Psoas muscle (tissue), 7 donors: ENCODE measurements at regions not wholly inside any gene's neighbourhood (a gene's known extent, or its start where the extent isn't known, plus 50 kb on each side); places are given as distances from the start of the nearest gene placed in this dataset.

ENCODE experiments used
- ATAC-seq, 4 donors: fragments of 200-7000 bp; cut with Tn5 transposase; one replicate each; pipeline ENCODE4 v1.9.1; 2020; ENCODE audit warnings: moderate library complexity in 3 of 4, mild to moderate bottlenecking in 2 of 4
- DNase-seq, 2 donors: peaks; one replicate each; pipeline ENCODE4 v3.0.0-alpha.2; 2020
- H3K27ac ChIP-seq: fragments of 200-600 bp; one replicate; pipeline ENCODE4 v1.8.0; 2022
- H3K27me3 ChIP-seq, 3 donors: fragments of 200-600 bp in 1 of 3; one replicate each; pipeline versions ENCODE4 v1.6.1 to v1.8.0; 2013 to 2022; ENCODE audit warnings: low read length in 2 of 3, mild to moderate bottlenecking in 2 of 3, moderate library complexity in 1 of 3; ENCODE audit not compliant: insufficient read depth in 3 of 3
- H3K36me3 ChIP-seq, 2 donors: fragments of 200-600 bp in 1 of 2; one replicate each; pipeline versions ENCODE4 v1.6.1 to v1.8.0; 2013 to 2022; ENCODE audit warnings: low read depth in 1 of 2, mild to moderate bottlenecking in 1 of 2, moderate library complexity in 1 of 2; ENCODE audit not compliant: insufficient read depth in 1 of 2
- H3K4me1 ChIP-seq: fragments of 200-600 bp; one replicate; pipeline ENCODE4 v1.8.0; 2022
- H3K4me3 ChIP-seq: fragments of 200-600 bp; one replicate; pipeline ENCODE4 v1.8.0; 2022; ENCODE audit warnings: mild to moderate bottlenecking
- H3K9me3 ChIP-seq: fragments of 200-600 bp; one replicate; pipeline ENCODE4 v1.8.0; 2022
- WGBS, 3 donors: extraction: QIAGEN DNeasy Blood & Tissue Kit; methylation state at CpG; one replicate each; pipeline versions ENCODE4 v1.1.6 to v1.1.7; 2013; 5-methylcytosine and 5-hydroxymethylcytosine counted together
- intact Hi-C, 2 donors: fragments of 100-400 bp; cut with DNase I; formaldehyde crosslinking; loops; one replicate each; pipeline versions ENCODE4 v1.11.0 to v1.14.2; 2022
- TF ChIP-seq, protein P1 (sequence below): fragments of 200-600 bp; IDR thresholded peaks from one replicate; pipeline ENCODE4 v1.8.0; 2022; ENCODE audit warnings: antibody characterized with exemption
- donor health status: healthy with polysubstance abuse.
- donor health status: DM: no; HTN: no; CAD: no; lungs with moderate emphysema.
- donor health status: Bipolar disorder and iron deficiency.
- donor health status: healthy.
- donor health status: DM: yes; HTN: yes; CAD: no.
- donor health status: DM: no; HTN: no; CAD: no.
- donor health status: DM: yes; HTN: yes; CAD: no.

- no peak overlapping the region for H3K27ac ChIP-seq
- no peaks in the 10 kb centered on the region for H3K36me3 ChIP-seq
- H3K4me1 ChIP-seq, result no peaks in the 10 kb centered on the region
- no peaks in the 10 kb centered on the region for H3K27me3 ChIP-seq
- TF ChIP-seq, protein P1, sequence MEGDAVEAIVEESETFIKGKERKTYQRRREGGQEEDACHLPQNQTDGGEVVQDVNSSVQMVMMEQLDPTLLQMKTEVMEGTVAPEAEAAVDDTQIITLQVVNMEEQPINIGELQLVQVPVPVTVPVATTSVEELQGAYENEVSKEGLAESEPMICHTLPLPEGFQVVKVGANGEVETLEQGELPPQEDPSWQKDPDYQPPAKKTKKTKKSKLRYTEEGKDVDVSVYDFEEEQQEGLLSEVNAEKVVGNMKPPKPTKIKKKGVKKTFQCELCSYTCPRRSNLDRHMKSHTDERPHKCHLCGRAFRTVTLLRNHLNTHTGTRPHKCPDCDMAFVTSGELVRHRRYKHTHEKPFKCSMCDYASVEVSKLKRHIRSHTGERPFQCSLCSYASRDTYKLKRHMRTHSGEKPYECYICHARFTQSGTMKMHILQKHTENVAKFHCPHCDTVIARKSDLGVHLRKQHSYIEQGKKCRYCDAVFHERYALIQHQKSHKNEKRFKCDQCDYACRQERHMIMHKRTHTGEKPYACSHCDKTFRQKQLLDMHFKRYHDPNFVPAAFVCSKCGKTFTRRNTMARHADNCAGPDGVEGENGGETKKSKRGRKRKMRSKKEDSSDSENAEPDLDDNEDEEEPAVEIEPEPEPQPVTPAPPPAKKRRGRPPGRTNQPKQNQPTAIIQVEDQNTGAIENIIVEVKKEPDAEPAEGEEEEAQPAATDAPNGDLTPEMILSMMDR, result no peak
- DNase-seq, result no peak
- ATAC-seq, result no peak
- H3K9me3 ChIP-seq, result no peaks in the 10 kb centered on the region
- WGBS, 3 donors, result 89 to 91% (median 90%) methylated on average over 1 of the region's 1 CpG
- H3K4me3 ChIP-seq, result no peak overlapping the region
- intact Hi-C loops, result no loop called here
Observed at GRCh38 chr4:38466401-38466800, 197.6 kb upstream of the KLF3 start.

- ATAC-seq (no peak), DNase-seq (no peak)
- Histone ChIP-seq H3K4me1 (no peaks in the 10 kb centered on the region), H3K4me3 (no peak overlapping the region), H3K27me3 (no peaks in the 10 kb centered on the region), H3K9me3 (no peaks in the 10 kb centered on the region), H3K36me3 (no peaks in the 10 kb centered on the region), H3K27ac (no peak overlapping the region)
- TF ChIP-seq, protein P1, result no peak
- intact Hi-C loops, result no loop called here
- WGBS, 3 donors, result 88 to 100% (median 97%) methylated on average over 1 of the region's 1 CpG
Observed at GRCh38 chr4:38467296-38467695, 196.7 kb upstream of the KLF3 start.

DNA sequence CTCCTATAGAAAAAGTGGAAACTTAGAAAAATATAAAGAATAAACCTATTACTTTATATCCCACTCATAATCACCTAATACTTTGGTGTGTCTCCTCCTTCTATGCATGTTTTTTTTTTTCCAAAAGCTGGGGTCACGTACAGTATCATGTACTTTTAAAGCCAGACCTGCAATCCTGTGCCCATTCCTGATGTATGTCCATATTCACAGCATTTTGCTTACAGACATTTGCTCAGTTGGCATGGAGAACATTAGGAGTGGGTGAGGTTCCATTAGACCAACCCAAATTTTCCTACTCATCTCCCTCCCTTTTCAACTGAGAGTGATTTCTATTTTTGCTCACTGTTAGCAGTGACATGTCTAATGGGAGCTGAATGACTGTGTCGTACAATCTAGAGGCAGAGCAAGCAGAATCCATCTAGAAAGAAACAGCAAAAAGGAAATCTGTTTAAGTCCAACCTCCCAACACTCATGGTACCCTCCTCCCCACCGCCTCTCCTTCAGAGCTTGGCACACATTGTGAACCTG, 195.6 kb upstream of the KLF3 start:
- no peaks in the 10 kb centered on the region for H3K9me3 ChIP-seq
- DNase-seq (no peak), ATAC-seq (no peak)
- intact Hi-C loops, result no loop called here
- TF ChIP-seq, protein P1, result no peak
- no peak overlapping the region for H3K4me3 ChIP-seq
- H3K27me3 ChIP-seq, result no peaks in the 10 kb centered on the region
- H3K27ac ChIP-seq, result no peak overlapping the region
- H3K36me3 ChIP-seq, result no peaks in the 10 kb centered on the region
- 83 to 84% (median 83%) methylated on average over 3 of the region's 3 CpGs for WGBS, 3 donors
- no peaks in the 10 kb centered on the region for H3K4me1 ChIP-seq

- no peaks in the 10 kb centered on the region for H3K4me1 ChIP-seq
- no peaks in the 10 kb centered on the region for H3K9me3 ChIP-seq
- H3K36me3 ChIP-seq, result no peaks in the 10 kb centered on the region
- H3K4me3 ChIP-seq, result no peak overlapping the region
- DNase-seq, result no peak
- no peak overlapping the region for H3K27ac ChIP-seq
- no peaks in the 10 kb centered on the region for H3K27me3 ChIP-seq
- no peak for ATAC-seq
- intact Hi-C loops, result no loop called here
- TF ChIP-seq, protein P1, result no peak
- WGBS, 3 donors, result 77 to 86% (median 79%) methylated on average over 3 of the region's 3 CpGs
Observed at GRCh38 chr4:38469410-38469809, 194.6 kb upstream of the KLF3 start.

DNA sequence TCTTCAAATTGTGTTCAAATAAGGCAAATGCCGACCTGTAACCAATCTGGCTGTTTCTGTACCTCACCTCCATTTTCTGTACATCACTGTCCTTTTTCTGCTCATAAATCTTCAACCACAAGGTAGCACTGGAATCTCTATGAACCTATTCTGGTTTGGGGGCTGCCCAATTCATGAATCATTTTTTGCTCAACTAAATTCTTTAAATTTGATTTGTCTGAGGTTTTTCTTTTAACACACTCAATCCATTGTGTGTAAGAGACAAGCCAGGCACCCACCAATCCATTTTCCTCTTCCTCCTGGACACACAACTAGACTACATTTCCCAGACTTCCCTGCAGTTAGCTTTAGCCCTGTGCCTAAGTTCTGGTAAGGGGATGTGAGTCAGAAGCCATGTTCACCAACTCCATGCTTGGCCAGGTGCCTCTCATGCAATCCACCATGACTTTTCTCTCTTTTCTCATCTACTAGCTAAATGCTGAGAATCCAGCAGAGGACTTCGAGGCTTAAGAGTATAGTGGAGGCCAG, 193.2 kb upstream of the KLF3 start:
- Histone ChIP-seq H3K4me3 (no peak overlapping the region), H3K27ac (no peak overlapping the region), H3K36me3 (no peaks in the 10 kb centered on the region), H3K9me3 (no peaks in the 10 kb centered on the region), H3K27me3 (no peaks in the 10 kb centered on the region), H3K4me1 (no peaks in the 10 kb centered on the region)
- DNase-seq (no peak), ATAC-seq (no peak)
- 84 to 91% (median 84%) methylated on average over 2 of the region's 2 CpGs for WGBS, 3 donors
- TF ChIP-seq, protein P1, result no peak
- intact Hi-C loops, result no loop called here
